Omental fat pad (tissue), 3 donors: ENCODE measurements at regions not wholly inside any gene's neighbourhood (a gene's known extent, or its start where the extent isn't known, plus 50 kb on each side); places are given as distances from the start of the nearest gene placed in this dataset.

Experiments used
- ATAC-seq: fragments of 150-250 bp; one replicate; pipeline ENCODE4 v1.9.1; 2016; ENCODE audit warnings: mild to moderate bottlenecking, moderate library complexity; ENCODE audit not compliant: low FRiP score
- DNase-seq: peaks from one replicate; pipeline ENCODE4 v3.0.0-alpha.2; 2019; ENCODE audit warnings: low spot score
- CTCF ChIP-seq, 3 donors: fragments of 450-650 bp; IDR thresholded peaks; one replicate each; pipeline ENCODE4 v1.5.1; 2016 to 2017; ENCODE audit warnings: antibody characterized with exemption in 3 of 3, mild to moderate bottlenecking in 3 of 3, moderate library complexity in 2 of 3

- no peak for TF ChIP-seq CTCF (IDR thresholded peaks at IDR 0.05)
- ATAC-seq, result no peak
Measured at GRCh38 chr5:51494821-51495220, 111.6 kb downstream of the ISL1 start.

DNA sequence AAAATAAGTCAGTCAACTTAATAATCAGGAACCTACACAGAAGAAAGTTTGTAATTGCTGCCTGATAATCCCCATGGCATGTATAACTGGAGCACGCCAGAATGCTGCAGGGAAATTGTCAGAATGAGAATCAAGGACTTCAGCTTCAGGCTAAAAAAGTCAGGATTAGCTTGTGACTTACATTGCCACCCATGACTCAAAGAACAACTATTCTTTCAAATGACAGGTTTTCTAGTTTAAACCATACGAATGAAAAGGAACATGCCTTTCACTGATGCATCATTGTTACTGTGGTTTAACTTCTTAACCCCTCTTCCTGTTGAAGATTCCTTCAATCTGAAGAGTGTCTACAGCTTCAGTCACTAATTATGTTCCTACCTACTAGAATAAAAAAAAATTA is 112.4 kb downstream of the ISL1 start:
- ATAC-seq (no peak), DNase-seq (no peak)
- TF ChIP-seq CTCF (IDR thresholded peaks at IDR 0.05), result no peak

More at GRCh38 chr5:51494821-51495220, 111.6 kb downstream of the ISL1 start:
- DNase-seq, result no peak

DNA sequence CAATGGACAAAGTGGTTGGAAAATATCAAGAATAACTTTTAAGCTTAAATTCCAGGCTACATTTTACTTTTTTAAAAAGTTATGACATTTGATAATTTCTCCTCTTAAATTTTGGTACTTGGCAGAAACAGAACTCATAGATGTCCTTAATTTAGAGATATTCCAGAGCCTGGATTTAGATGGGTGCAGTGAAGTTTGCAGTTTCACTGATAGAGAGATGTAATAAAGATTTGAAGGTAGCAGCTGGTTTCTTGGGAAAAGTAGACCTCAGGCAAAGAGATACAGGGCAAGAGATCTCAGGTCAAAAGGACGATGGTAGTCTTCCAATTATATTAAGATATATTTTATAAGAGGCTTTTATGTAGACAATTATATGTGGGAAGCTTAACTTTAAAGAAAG is 134.6 kb downstream of the ISL1 start:
- TF ChIP-seq CTCF (IDR thresholded peaks at IDR 0.05), result no peak
- ATAC-seq (no peak), DNase-seq (no peak)

DNA sequence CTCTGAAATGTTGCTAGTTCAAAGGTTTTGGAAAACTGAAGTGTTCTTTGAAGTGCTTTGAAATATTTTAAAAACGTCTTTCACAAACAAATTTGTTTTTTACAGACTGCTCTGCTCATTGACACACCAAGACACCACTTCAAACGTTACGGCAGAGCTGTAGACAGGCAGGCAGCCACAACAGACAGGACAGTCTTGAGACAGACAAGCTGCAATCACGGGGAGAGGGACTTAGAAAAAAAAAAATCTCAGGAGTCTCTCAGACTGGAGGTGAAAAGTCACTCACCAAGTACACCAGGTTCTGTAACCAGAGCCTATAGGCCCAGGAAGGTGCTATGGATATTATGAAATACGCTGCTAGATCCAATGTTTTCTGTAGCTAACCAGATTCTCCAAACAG is 135.4 kb downstream of the ISL1 start:
- ATAC-seq, result no peak
- no peak for DNase-seq
- no peak for TF ChIP-seq CTCF (IDR thresholded peaks at IDR 0.05)

DNA sequence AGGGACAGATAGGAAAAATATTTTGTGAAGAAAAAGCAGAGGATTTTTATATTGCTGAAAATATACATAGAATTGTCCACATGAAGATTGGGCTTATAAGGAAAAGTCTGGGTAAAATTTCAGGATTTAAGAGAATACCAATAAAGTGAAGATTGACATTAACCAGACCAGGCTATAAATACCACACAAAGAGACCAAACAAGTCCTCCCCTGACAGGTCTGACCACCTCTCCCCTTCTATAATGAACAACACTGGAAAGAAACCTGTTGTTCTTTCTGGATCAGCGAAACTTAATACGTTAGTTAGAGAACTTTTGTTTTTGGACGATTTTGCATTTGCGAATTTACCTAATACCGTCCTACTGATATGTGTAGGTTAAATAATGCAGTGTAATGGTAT is 138.3 kb downstream of the ISL1 start:
- no peak for TF ChIP-seq CTCF (IDR thresholded peaks at IDR 0.05)
- ATAC-seq, result no peak
- DNase-seq, result no peak

- DNase-seq (no peak), ATAC-seq (no peak)
- TF ChIP-seq CTCF (IDR thresholded peaks at IDR 0.05), result no peak
Measured at GRCh38 chr5:51539232-51539631, 156.0 kb downstream of the ISL1 start.

DNA sequence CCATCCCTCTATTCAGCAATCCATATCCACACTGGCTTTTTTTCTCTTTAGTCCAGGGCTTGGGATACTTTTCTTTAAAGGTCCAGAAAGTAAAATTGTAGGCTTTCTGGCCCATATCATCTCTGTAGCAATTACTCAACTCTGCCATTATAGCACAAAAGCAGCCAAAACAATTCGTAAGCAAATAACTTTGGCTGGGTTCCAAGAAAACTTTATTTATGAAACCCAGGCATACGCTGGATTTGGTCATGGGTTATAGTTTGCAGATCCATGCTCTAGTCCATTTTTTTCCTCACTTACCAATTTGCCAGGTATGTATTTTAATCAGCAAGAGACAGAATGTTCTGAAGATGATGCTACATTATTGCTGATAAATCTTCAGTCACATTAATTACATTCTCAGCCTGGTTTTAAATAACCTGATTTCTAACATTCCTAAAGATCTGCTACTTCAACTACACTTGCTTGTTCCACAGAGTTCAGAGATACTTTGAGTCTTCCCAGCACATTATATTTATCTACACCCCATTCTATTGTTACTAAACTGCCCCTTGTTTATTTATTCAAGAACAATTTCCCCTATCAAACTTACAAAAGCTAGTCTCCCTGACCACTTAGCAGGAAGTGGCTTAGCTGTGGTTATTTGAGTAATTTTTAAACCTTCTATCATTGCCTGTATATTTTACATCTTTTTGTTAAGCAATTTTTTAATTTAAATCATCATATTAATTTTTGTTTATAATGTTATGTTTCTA is 161.0 kb downstream of the ISL1 start:
- no peak for TF ChIP-seq CTCF (IDR thresholded peaks at IDR 0.05)
- DNase-seq, result no peak
- ATAC-seq, result no peak
